ENCODE measurements at regions not wholly inside any gene's neighbourhood (a gene's known extent, or its start where the extent isn't known, plus 50 kb on each side); places are given as distances from the start of the nearest gene placed in this dataset.

- Histone ChIP-seq H3K4me1 (no peaks in the 10 kb centered on the region), H3K36me3 (no peaks in the 10 kb centered on the region), H3K27ac (no peak overlapping the region), H3K27me3 (peaks cover 45 to 98% of the 10 kb centered on the region in 2 donors), H3K4me3 (no peak overlapping the region), H3K9me3 (no peaks in the 10 kb centered on the region)
- peak in 1 of 4 donors; percentile 38 for DNase-seq
- intact Hi-C loops (cut with DNase I), result no loop called here
- TF ChIP-seq CTCF (IDR thresholded peaks at IDR 0.05), result no peak
- ATAC-seq, result no peak
Measured at GRCh38 chr13:111534751-111535522, 214.5 kb downstream of the TEX29 start.

- no peaks in the 10 kb centered on the region for H3K4me1 ChIP-seq
- TF ChIP-seq CTCF (IDR thresholded peaks at IDR 0.05), result no peak
- no peak for ATAC-seq
- H3K27ac ChIP-seq, result no peak overlapping the region
- no peak for DNase-seq
- H3K9me3 ChIP-seq, result no peaks in the 10 kb centered on the region
- H3K4me3 ChIP-seq, result no peak overlapping the region
- peaks cover 45 to 98% of the 10 kb centered on the region in 2 donors for H3K27me3 ChIP-seq
- no peaks in the 10 kb centered on the region for H3K36me3 ChIP-seq
- intact Hi-C loops (cut with DNase I), result no loop called here
Measured at GRCh38 chr13:111535523-111535811, 215.0 kb downstream of the TEX29 start.

- H3K27me3 ChIP-seq, result peaks cover 40 to 96% of the 10 kb centered on the region in 2 donors
- H3K4me3 ChIP-seq, result no peak overlapping the region
- no peak for DNase-seq
- no peaks in the 10 kb centered on the region for H3K4me1 ChIP-seq
- H3K9me3 ChIP-seq, result no peaks in the 10 kb centered on the region
- no peaks in the 10 kb centered on the region for H3K36me3 ChIP-seq
- no peak for TF ChIP-seq CTCF (IDR thresholded peaks at IDR 0.05)
- no peak overlapping the region for H3K27ac ChIP-seq
- intact Hi-C loops (cut with DNase I), result no loop called here
- ATAC-seq, result no peak
Measured at GRCh38 chr13:111536075-111536642, 215.7 kb downstream of the TEX29 start.

- Histone ChIP-seq H3K36me3 (no peaks in the 10 kb centered on the region), H3K4me3 (no peak overlapping the region), H3K27ac (no peak overlapping the region), H3K9me3 (no peaks in the 10 kb centered on the region), H3K27me3 (peaks cover 37 to 93% of the 10 kb centered on the region in 2 donors), H3K4me1 (no peaks in the 10 kb centered on the region)
- no peak for TF ChIP-seq CTCF (IDR thresholded peaks at IDR 0.05)
- DNase-seq, result peak in 1 of 4 donors; percentile 29
- intact Hi-C loops (cut with DNase I), result no loop called here
- no peak for ATAC-seq
Measured at GRCh38 chr13:111537115-111537728, 216.8 kb downstream of the TEX29 start.

- ATAC-seq, result no peak
- no peak for DNase-seq
- Histone ChIP-seq H3K4me1 (no peaks in the 10 kb centered on the region), H3K9me3 (no peaks in the 10 kb centered on the region), H3K27me3 (peaks cover 37 to 87% of the 10 kb centered on the region in 2 donors), H3K27ac (no peak overlapping the region), H3K4me3 (no peak overlapping the region), H3K36me3 (no peaks in the 10 kb centered on the region)
- intact Hi-C loops (cut with DNase I), result no loop called here
- no peak for TF ChIP-seq CTCF (IDR thresholded peaks at IDR 0.05)
Measured at GRCh38 chr13:111537843-111538499, 217.5 kb downstream of the TEX29 start.

All from left lung (tissue), 4 donors.